Renal cortical epithelial cell (primary cell): ENCODE measurements at regions not wholly inside any gene's neighbourhood (a gene's known extent, or its start where the extent isn't known, plus 50 kb on each side); places are given as distances from the start of the nearest gene placed in this dataset.
A peak's percentile ranks its signal among the peaks of the same experiment; 100 is the strongest.
"Not testable (repeated sequence)": the region's sequence is repeated elsewhere in the genome, so short reads cannot be mapped to it uniquely, and the experiment has no call there.

ENCODE experiments used
- DNase-seq: peaks from one replicate; pipeline ENCODE4 v3.0.0-alpha.2; 2011; ENCODE audit warnings: low read depth

GRCh38 chr5:88615767-88616166, 267.2 kb downstream of the MEF2C start:
- not testable (repeated sequence) for DNase-seq

GRCh38 chr5:88613051-88613450, 269.9 kb downstream of the MEF2C start:
- DNase-seq: no peak

GRCh38 chr5:88610586-88610985, 272.4 kb downstream of the MEF2C start:
- no peak for DNase-seq

- no peak for DNase-seq
Observed at GRCh38 chr5:88607492-88607891, 275.5 kb downstream of the MEF2C start.

- DNase-seq: no peak
Observed at GRCh38 chr5:88606626-88607025, 276.4 kb downstream of the MEF2C start.

GRCh38 chr5:88606173-88606572, 276.8 kb downstream of the MEF2C start:
- no peak for DNase-seq

- no peak for DNase-seq
Observed at GRCh38 chr5:88602584-88602983, 280.4 kb downstream of the MEF2C start.

- no peak for DNase-seq
Observed at GRCh38 chr5:88594441-88594840, 288.5 kb downstream of the MEF2C start.

GRCh38 chr5:88588609-88589008, 294.4 kb downstream of the MEF2C start:
- no peak for DNase-seq

GRCh38 chr5:88583471-88583870, 299.5 kb downstream of the MEF2C start:
- no peak for DNase-seq

GRCh38 chr5:88558366-88558765, 289.7 kb upstream of the TMEM161B start:
- DNase-seq: no peak

- DNase-seq: no peak
Observed at GRCh38 chr5:88557881-88558280, 289.2 kb upstream of the TMEM161B start.

GRCh38 chr5:88557131-88557530, 288.5 kb upstream of the TMEM161B start:
- no peak for DNase-seq

- DNase-seq: no peak
Observed at GRCh38 chr5:88556406-88556805, 287.8 kb upstream of the TMEM161B start.

- peak; percentile 2 for DNase-seq
Observed at GRCh38 chr5:88555674-88556073, 287.0 kb upstream of the TMEM161B start.

- DNase-seq: no peak
Observed at GRCh38 chr5:88553986-88554385, 285.3 kb upstream of the TMEM161B start.

- no peak for DNase-seq
Observed at GRCh38 chr5:88553136-88553875, 284.7 kb upstream of the TMEM161B start.

- DNase-seq: no peak
Observed at GRCh38 chr5:88552426-88552825, 283.8 kb upstream of the TMEM161B start.

GRCh38 chr5:88551724-88552345, 283.2 kb upstream of the TMEM161B start:
- no peak for DNase-seq

- DNase-seq: no peak
Observed at GRCh38 chr5:88550736-88551135, 282.1 kb upstream of the TMEM161B start.

- no peak for DNase-seq
Observed at GRCh38 chr5:88548136-88548805, 279.6 kb upstream of the TMEM161B start.

GRCh38 chr5:88545338-88545737, 276.7 kb upstream of the TMEM161B start:
- no peak for DNase-seq

GRCh38 chr5:88544671-88545070, 276.0 kb upstream of the TMEM161B start:
- DNase-seq: no peak
